ENCODE measurements at regions not wholly inside any gene's neighbourhood (a gene's known extent, or its start where the extent isn't known, plus 50 kb on each side); places are given as distances from the start of the nearest gene placed in this dataset.

DNA sequence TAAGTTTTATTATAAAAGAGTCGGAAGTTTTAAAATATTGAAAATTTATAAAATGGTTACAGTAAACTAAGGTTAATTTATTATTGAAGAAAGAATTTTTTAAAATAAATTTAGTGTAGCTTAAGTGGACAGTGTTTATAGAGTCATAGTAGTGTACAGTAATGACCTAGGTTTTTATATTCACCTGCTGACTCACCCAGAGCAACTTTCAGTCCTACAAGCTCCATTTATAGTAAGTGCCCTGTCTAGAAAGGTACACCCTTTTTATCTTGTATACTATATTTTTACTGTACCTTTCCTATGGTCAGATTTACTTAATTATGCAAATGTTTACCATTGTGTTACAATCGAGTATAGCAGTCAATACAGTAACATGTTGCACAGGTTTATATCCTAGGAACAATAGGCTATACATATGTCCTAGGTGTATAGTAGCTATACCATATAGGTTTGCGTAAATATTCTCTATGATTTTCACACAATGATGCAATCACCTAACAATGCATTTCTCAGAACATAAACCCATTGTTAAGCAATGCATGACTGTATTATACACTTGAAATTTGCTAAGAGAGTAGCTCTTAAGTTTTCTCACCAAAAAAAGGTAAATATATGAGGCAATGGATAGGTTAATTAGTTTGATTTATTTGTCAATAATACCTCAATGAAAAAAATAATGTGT is 106.9 kb upstream of the CD96 start:
- no peaks in the 10 kb centered on the region for H3K9me3 ChIP-seq (ENCODE audit: control insufficient read depth, insufficient read depth, low read depth, low read length)
- H3K36me3 ChIP-seq (ENCODE audit: control insufficient read depth in 2 of 2, insufficient read depth in 1 of 2, low read length in 2 of 2): no peaks in the 10 kb centered on the region
- POLR2A ChIA-PET: no interaction called here
- CTCF ChIA-PET: no interaction called here
- TF ChIP-seq YY1 (tag by site-specific recombination; IDR thresholded peaks at IDR 0.05) (no peak), EGR2 (tag by site-specific recombination; IDR thresholded peaks at IDR 0.05; ENCODE audit: low read depth) (no peak), ZNF580 (tag by site-specific recombination; IDR thresholded peaks at IDR 0.05) (no peak), ZNF10 (tag by site-specific recombination; IDR thresholded peaks at IDR 0.05) (no peak), ZNF629 (tag by site-specific recombination; IDR thresholded peaks at IDR 0.05) (no peak), ZNF670 (tag by site-specific recombination; IDR thresholded peaks at IDR 0.05; ENCODE audit: low read depth) (no peak), GLIS2 (tag by site-specific recombination; IDR thresholded peaks at IDR 0.05) (no peak), ZNF837 (tag by site-specific recombination; IDR thresholded peaks at IDR 0.05) (no peak), KLF9 (tag by site-specific recombination; IDR thresholded peaks at IDR 0.05; ENCODE audit: low read depth) (no peak), ZSCAN16 (tag by site-specific recombination; IDR thresholded peaks at IDR 0.05) (no peak), HOXC10 (CRISPR knock-in tag; IDR thresholded peaks at IDR 0.05) (no peak), ZNF658 (tag by site-specific recombination; IDR thresholded peaks at IDR 0.05) (no peak)
- TF ChIP-seq, protein P1, sequence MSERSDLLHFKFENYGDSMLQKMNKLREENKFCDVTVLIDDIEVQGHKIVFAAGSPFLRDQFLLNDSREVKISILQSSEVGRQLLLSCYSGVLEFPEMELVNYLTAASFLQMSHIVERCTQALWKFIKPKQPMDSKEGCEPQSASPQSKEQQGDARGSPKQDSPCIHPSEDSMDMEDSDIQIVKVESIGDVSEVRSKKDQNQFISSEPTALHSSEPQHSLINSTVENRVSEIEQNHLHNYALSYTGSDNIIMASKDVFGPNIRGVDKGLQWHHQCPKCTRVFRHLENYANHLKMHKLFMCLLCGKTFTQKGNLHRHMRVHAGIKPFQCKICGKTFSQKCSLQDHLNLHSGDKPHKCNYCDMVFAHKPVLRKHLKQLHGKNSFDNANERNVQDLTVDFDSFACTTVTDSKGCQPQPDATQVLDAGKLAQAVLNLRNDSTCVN (tag by site-specific recombination; optimal IDR thresholded peaks at IDR 0.05): no peak
- TF ChIP-seq, protein P2, sequence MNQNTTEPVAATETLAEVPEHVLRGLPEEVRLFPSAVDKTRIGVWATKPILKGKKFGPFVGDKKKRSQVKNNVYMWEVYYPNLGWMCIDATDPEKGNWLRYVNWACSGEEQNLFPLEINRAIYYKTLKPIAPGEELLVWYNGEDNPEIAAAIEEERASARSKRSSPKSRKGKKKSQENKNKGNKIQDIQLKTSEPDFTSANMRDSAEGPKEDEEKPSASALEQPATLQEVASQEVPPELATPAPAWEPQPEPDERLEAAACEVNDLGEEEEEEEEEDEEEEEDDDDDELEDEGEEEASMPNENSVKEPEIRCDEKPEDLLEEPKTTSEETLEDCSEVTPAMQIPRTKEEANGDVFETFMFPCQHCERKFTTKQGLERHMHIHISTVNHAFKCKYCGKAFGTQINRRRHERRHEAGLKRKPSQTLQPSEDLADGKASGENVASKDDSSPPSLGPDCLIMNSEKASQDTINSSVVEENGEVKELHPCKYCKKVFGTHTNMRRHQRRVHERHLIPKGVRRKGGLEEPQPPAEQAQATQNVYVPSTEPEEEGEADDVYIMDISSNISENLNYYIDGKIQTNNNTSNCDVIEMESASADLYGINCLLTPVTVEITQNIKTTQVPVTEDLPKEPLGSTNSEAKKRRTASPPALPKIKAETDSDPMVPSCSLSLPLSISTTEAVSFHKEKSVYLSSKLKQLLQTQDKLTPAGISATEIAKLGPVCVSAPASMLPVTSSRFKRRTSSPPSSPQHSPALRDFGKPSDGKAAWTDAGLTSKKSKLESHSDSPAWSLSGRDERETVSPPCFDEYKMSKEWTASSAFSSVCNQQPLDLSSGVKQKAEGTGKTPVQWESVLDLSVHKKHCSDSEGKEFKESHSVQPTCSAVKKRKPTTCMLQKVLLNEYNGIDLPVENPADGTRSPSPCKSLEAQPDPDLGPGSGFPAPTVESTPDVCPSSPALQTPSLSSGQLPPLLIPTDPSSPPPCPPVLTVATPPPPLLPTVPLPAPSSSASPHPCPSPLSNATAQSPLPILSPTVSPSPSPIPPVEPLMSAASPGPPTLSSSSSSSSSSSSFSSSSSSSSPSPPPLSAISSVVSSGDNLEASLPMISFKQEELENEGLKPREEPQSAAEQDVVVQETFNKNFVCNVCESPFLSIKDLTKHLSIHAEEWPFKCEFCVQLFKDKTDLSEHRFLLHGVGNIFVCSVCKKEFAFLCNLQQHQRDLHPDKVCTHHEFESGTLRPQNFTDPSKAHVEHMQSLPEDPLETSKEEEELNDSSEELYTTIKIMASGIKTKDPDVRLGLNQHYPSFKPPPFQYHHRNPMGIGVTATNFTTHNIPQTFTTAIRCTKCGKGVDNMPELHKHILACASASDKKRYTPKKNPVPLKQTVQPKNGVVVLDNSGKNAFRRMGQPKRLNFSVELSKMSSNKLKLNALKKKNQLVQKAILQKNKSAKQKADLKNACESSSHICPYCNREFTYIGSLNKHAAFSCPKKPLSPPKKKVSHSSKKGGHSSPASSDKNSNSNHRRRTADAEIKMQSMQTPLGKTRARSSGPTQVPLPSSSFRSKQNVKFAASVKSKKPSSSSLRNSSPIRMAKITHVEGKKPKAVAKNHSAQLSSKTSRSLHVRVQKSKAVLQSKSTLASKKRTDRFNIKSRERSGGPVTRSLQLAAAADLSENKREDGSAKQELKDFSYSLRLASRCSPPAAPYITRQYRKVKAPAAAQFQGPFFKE (tag by site-specific recombination; IDR thresholded peaks at IDR 0.05; ENCODE audit: borderline replicate concordance): no peak
- no peak overlapping the region for H3K27ac ChIP-seq (ENCODE audit: extremely low read depth, low read depth, low read length)
- H3K4me1 ChIP-seq (ENCODE audit: control insufficient read depth, insufficient read depth, low read length): no peaks in the 10 kb centered on the region
- H3K4me3 ChIP-seq (ENCODE audit: low read depth, low read length): no peak overlapping the region

GRCh38 chr3:111438283-111438682 is 103.7 kb upstream of the CD96 start:
- POLR2A ChIA-PET: no interaction called here

More at GRCh38 chr3:111438283-111438682, 103.7 kb upstream of the CD96 start:
- no peak for TF ChIP-seq ZNF544 (tag by site-specific recombination; IDR thresholded peaks at IDR 0.05)
- TF ChIP-seq, protein P1 (tag by site-specific recombination; optimal IDR thresholded peaks at IDR 0.05): no peak
- CTCF ChIA-PET: no interaction called here
- H3K4me3 ChIP-seq (ENCODE audit: low read depth, low read length): no peak overlapping the region
- H3K27ac ChIP-seq (ENCODE audit: extremely low read depth, low read depth, low read length): no peak overlapping the region
- H3K4me1 ChIP-seq (ENCODE audit: control insufficient read depth, insufficient read depth, low read length): no peaks in the 10 kb centered on the region
- no peaks in the 10 kb centered on the region for H3K36me3 ChIP-seq (ENCODE audit: control insufficient read depth in 2 of 2, insufficient read depth in 1 of 2, low read length in 2 of 2)
- H3K9me3 ChIP-seq (ENCODE audit: control insufficient read depth, insufficient read depth, low read depth, low read length): no peaks in the 10 kb centered on the region

All from HEK293 (cell line).